Ascending aorta (tissue), 2 donors: ENCODE measurements at regions not wholly inside any gene's neighbourhood (a gene's known extent, or its start where the extent isn't known, plus 50 kb on each side); places are given as distances from the start of the nearest gene placed in this dataset.

Source experiments
- DNase-seq, 2 donors: peaks; one replicate each; pipeline ENCODE4 v3.0.0-alpha.2; 2019; ENCODE audit warnings: low spot score in 2 of 2
- H3K27ac ChIP-seq, 2 donors: fragments of 200-600 bp; sonication (generic); one replicate each; pipeline ENCODE4 v1.5.1; 2016 to 2017; ENCODE audit warnings: mild to moderate bottlenecking in 1 of 2
- H3K27me3 ChIP-seq: fragments of 200-600 bp; sonication (generic); one replicate; pipeline ENCODE4 v1.5.1; 2017
- H3K36me3 ChIP-seq, 2 donors: fragments of 200-600 bp; sonication (generic); one replicate each; pipeline ENCODE4 v1.5.1; 2016
- H3K4me1 ChIP-seq, 2 donors: fragments of 200-600 bp; sonication (generic); one replicate each; pipeline ENCODE4 v1.5.1; 2016 to 2017; ENCODE audit warnings: mild to moderate bottlenecking in 1 of 2
- H3K4me3 ChIP-seq, 2 donors: fragments of 200-600 bp; sonication (generic); one replicate each; pipeline ENCODE4 v1.5.1; 2016 to 2017; ENCODE audit warnings: mild to moderate bottlenecking in 1 of 2
- H3K9me3 ChIP-seq, 2 donors: fragments of 200-600 bp; sonication (generic); one replicate each; pipeline ENCODE4 v1.5.1; 2016
- CTCF ChIP-seq, 3 experiments: fragments of 200-600 bp in 2 of 3; fragments of 450-650 bp in 1 of 3; sonication (generic) in 2 of 3; IDR thresholded peaks; one replicate each; pipeline ENCODE4 v1.5.1; 2016 to 2019; ENCODE audit warnings: antibody characterized with exemption in 3 of 3, mild to moderate bottlenecking in 1 of 3, moderate library complexity in 1 of 3
- intact Hi-C: fragments of 100-400 bp; cut with DNase I; formaldehyde crosslinking; loops from one replicate; pipeline ENCODE4 v1.15.1; 2023

GRCh38 chr6:85118233-85118632, 331.6 kb upstream of the NT5E start:
- Histone ChIP-seq H3K36me3 (no peaks in the 10 kb centered on the region), H3K27ac (no peak overlapping the region), H3K4me3 (no peak overlapping the region), H3K4me1 (no peaks in the 10 kb centered on the region), H3K9me3 (no peaks in the 10 kb centered on the region), H3K27me3 (no peaks in the 10 kb centered on the region)
- no peak for TF ChIP-seq CTCF (IDR thresholded peaks at IDR 0.05)
- intact Hi-C loops, result no loop called here
- DNase-seq, result no peak

- Histone ChIP-seq H3K27me3 (no peaks in the 10 kb centered on the region), H3K4me1 (no peaks in the 10 kb centered on the region), H3K9me3 (no peaks in the 10 kb centered on the region), H3K4me3 (no peak overlapping the region), H3K27ac (no peak overlapping the region), H3K36me3 (no peaks in the 10 kb centered on the region)
- intact Hi-C loops, result no loop called here
- DNase-seq, result no peak
- TF ChIP-seq CTCF (IDR thresholded peaks at IDR 0.05), result no peak
Observed at GRCh38 chr6:85116475-85116874, 333.4 kb upstream of the NT5E start.

GRCh38 chr6:85115876-85116275, 334.0 kb upstream of the NT5E start:
- intact Hi-C loops, result no loop called here
- H3K4me3 ChIP-seq, result no peak overlapping the region
- no peaks in the 10 kb centered on the region for H3K36me3 ChIP-seq
- H3K9me3 ChIP-seq, result no peaks in the 10 kb centered on the region
- H3K4me1 ChIP-seq, result no peaks in the 10 kb centered on the region
- TF ChIP-seq CTCF (IDR thresholded peaks at IDR 0.05), result no peak
- H3K27me3 ChIP-seq, result no peaks in the 10 kb centered on the region
- no peak overlapping the region for H3K27ac ChIP-seq
- DNase-seq, result no peak

DNA sequence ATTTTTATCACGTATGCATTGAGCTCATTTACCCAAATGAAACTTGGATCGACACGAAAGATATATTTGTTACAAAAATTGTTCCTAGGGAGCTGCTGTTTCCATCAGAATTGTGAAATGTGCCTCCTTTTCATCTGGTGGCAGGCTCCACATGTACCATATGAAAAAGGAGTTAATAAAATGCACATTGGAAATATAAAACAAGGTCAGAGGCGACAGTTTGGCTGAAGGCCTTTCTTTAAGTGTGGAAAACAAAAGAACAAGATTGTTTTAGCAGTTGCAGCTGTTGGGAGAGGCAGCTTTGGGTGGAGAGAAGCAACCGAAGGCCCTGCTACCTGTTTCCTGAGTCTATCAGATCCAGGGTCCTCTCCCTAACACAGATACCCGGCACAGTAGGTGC, 334.5 kb upstream of the NT5E start:
- Histone ChIP-seq H3K4me3 (no peak overlapping the region), H3K9me3 (no peaks in the 10 kb centered on the region), H3K4me1 (no peaks in the 10 kb centered on the region), H3K36me3 (no peaks in the 10 kb centered on the region), H3K27me3 (no peaks in the 10 kb centered on the region), H3K27ac (no peak overlapping the region)
- DNase-seq, result no peak
- intact Hi-C loops, result no loop called here
- no peak for TF ChIP-seq CTCF (IDR thresholded peaks at IDR 0.05)

DNA sequence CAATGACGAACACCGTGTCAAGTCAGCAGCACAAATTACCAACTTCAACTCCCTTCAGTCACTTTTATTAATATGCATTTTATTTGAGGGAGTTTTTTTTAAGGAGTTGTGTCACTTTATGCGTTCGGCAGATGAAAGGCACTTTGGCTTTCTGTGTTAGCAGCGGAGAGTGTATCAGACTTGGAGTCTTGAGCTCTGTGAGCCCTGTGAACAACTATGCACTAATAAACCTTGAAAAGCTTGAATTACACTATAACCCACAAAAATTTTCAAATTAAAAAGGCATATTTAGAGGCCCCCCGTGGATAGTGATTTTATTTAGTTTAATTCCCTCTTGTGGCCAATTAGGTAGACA, 335.3 kb upstream of the NT5E start:
- TF ChIP-seq CTCF (IDR thresholded peaks at IDR 0.05), result no peak
- Histone ChIP-seq H3K27me3 (no peaks in the 10 kb centered on the region), H3K36me3 (no peaks in the 10 kb centered on the region), H3K4me1 (no peaks in the 10 kb centered on the region), H3K4me3 (peak overlapping the region in 1 of 2 donors; percentile 45), H3K9me3 (no peaks in the 10 kb centered on the region), H3K27ac (no peak overlapping the region)
- intact Hi-C loops, result no loop called here
- no peak for DNase-seq

DNA sequence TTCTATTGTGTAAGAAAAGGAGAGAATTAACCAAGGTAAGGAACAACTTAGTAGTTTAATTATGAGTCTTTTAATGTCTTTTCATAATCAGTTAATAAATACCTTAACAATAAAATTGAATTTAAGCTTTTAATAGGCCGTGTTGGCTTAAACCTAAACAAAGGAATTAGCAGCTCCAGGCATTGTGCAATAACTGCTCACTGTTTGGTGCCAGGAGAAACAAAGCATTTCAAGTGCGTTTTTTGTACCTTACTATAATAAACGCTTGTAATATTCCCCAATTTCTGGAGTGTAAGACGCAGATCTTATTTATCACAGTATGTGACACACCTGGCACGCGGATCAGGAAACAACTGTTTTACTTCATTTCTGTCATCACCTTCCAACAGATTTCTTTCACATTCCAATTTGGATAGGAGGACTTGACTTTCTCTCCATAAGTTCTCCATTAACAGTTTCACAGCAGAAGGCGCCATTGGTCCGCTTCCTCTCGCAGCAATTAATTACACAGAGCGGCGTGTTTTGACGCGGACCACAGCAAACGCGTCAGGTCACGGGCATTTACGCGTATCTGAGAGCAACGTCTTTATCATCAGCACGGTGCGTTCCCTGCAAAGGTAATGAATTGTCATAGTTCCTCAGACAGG, 335.8 kb upstream of the NT5E start:
- no peak overlapping the region for H3K27ac ChIP-seq
- no peak for TF ChIP-seq CTCF (IDR thresholded peaks at IDR 0.05)
- intact Hi-C loops, result no loop called here

More for the DNA sequence above, 335.8 kb upstream of the NT5E start:
- peak in 1 of 2 donors; percentile 64 for DNase-seq
- Histone ChIP-seq H3K27me3 (no peaks in the 10 kb centered on the region), H3K9me3 (no peaks in the 10 kb centered on the region), H3K4me3 (peak overlapping the region in 1 of 2 donors; percentile 45), H3K36me3 (no peaks in the 10 kb centered on the region), H3K4me1 (no peaks in the 10 kb centered on the region)
